ENCODE measurements at regions not wholly inside any gene's neighbourhood (a gene's known extent, or its start where the extent isn't known, plus 50 kb on each side); places are given as distances from the start of the nearest gene placed in this dataset.

- TF ChIP-seq CTCF (IDR thresholded peaks at IDR 0.05) (no peak), POLR2A (IDR thresholded peaks at IDR 0.05; ENCODE audit: low read depth) (no peak)
Observed at GRCh38 chr6:102717252-102717651, 1323.7 kb downstream of the GRIK2 start.

Measured in esophagus muscularis mucosa (tissue), 3 donors.